ENCODE measurements at regions not wholly inside any gene's neighbourhood (a gene's known extent, or its start where the extent isn't known, plus 50 kb on each side); places are given as distances from the start of the nearest gene placed in this dataset.

- intact Hi-C loops (cut with DNase I), result loop anchor here (5.0 kb wide), 1 partner anchor 117 kb away; no protein-coding TSS in a partner anchor
- Histone ChIP-seq H3K27me3 (no peaks in the 10 kb centered on the region), H3K9me3 (no peaks in the 10 kb centered on the region), H3K4me3 (peak overlapping the region in 1 of 2 donors; percentile 51), H3K4me1 (peaks cover 0 to 23% of the 10 kb centered on the region in 2 donors), H3K36me3 (no peaks in the 10 kb centered on the region), H3K27ac (peak overlapping the region in 1 of 2 donors; percentile 24)
- DNase-seq (ENCODE audit: low spot score in 2 of 2), result no peak
- TF ChIP-seq CTCF (IDR thresholded peaks at IDR 0.05), result no peak
Observed at GRCh38 chr4:15340332-15340731, 87.5 kb upstream of the C1QTNF7 start.

- Histone ChIP-seq H3K36me3 (no peaks in the 10 kb centered on the region), H3K4me3 (peak overlapping the region in 1 of 2 donors; percentile 51), H3K27ac (peak overlapping the region; percentile 35 to 58), H3K9me3 (no peaks in the 10 kb centered on the region), H3K27me3 (no peaks in the 10 kb centered on the region), H3K4me1 (peaks cover 0 to 22% of the 10 kb centered on the region in 2 donors)
- no peak for TF ChIP-seq CTCF (IDR thresholded peaks at IDR 0.05)
- intact Hi-C loops (cut with DNase I), result loop anchor here (5.0 kb wide), 1 partner anchor 116 kb away; no protein-coding TSS in a partner anchor
- no peak for DNase-seq (ENCODE audit: low spot score in 2 of 2)
Observed at GRCh38 chr4:15340902-15341732, 86.7 kb upstream of the C1QTNF7 start.

- Histone ChIP-seq H3K27me3 (no peaks in the 10 kb centered on the region), H3K9me3 (no peaks in the 10 kb centered on the region), H3K4me3 (no peak overlapping the region), H3K27ac (peak overlapping the region; percentile 35 to 58), H3K36me3 (no peaks in the 10 kb centered on the region), H3K4me1 (peaks cover 0 to 20% of the 10 kb centered on the region in 2 donors)
- no peak for DNase-seq (ENCODE audit: low spot score in 2 of 2)
- intact Hi-C loops (cut with DNase I), result loop anchor here (5.0 kb wide), 1 partner anchor 115 kb away; no protein-coding TSS in a partner anchor
- no peak for TF ChIP-seq CTCF (IDR thresholded peaks at IDR 0.05)
Observed at GRCh38 chr4:15341733-15342300, 86.0 kb upstream of the C1QTNF7 start.

- H3K9me3 ChIP-seq, result no peaks in the 10 kb centered on the region
- intact Hi-C loops (cut with DNase I), result loop anchor here (5.0 kb wide), 1 partner anchor 114 kb away; no protein-coding TSS in a partner anchor
- TF ChIP-seq CTCF (IDR thresholded peaks at IDR 0.05), result no peak
- no peaks in the 10 kb centered on the region for H3K36me3 ChIP-seq
- H3K27me3 ChIP-seq, result no peaks in the 10 kb centered on the region
- H3K4me1 ChIP-seq, result peaks cover 0 to 13% of the 10 kb centered on the region in 2 donors
- no peak overlapping the region for H3K27ac ChIP-seq
- DNase-seq (ENCODE audit: low spot score in 2 of 2), result no peak
- no peak overlapping the region for H3K4me3 ChIP-seq
Observed at GRCh38 chr4:15343000-15343399, 84.8 kb upstream of the C1QTNF7 start.

GRCh38 chr4:15343581-15343980 lies 84.3 kb upstream of the C1QTNF7 start:
- intact Hi-C loops (cut with DNase I), result loop anchor here (5.0 kb wide), 1 partner anchor 114 kb away; no protein-coding TSS in a partner anchor
- peaks cover 0 to 16% of the 10 kb centered on the region in 2 donors for H3K4me1 ChIP-seq
- no peak for TF ChIP-seq CTCF (IDR thresholded peaks at IDR 0.05)
- DNase-seq (ENCODE audit: low spot score in 2 of 2), result no peak
- H3K4me3 ChIP-seq, result no peak overlapping the region
- no peaks in the 10 kb centered on the region for H3K36me3 ChIP-seq
- no peaks in the 10 kb centered on the region for H3K27me3 ChIP-seq
- no peaks in the 10 kb centered on the region for H3K9me3 ChIP-seq
- H3K27ac ChIP-seq, result no peak overlapping the region

All from ascending aorta (tissue), 2 donors.